Skeletal muscle satellite cell (primary cell): ENCODE measurements at regions not wholly inside any gene's neighbourhood (a gene's known extent, or its start where the extent isn't known, plus 50 kb on each side); places are given as distances from the start of the nearest gene placed in this dataset.

Source experiments
- H3K27me3 ChIP-seq: 2 replicates; pipeline ENCODE4 v1.7.0; 2013; ENCODE audit warnings: low read length; ENCODE audit not compliant: control insufficient read depth, insufficient read depth
- H3K36me3 ChIP-seq: 2 replicates; pipeline ENCODE4 v1.7.0; 2013; ENCODE audit warnings: mild to moderate bottlenecking, control low read depth, low read length; ENCODE audit not compliant: insufficient read depth
- H3K4me1 ChIP-seq: 2 replicates; pipeline ENCODE4 v1.7.0; 2013; ENCODE audit warnings: low read length; ENCODE audit not compliant: control insufficient read depth, insufficient read depth
- H3K4me2 ChIP-seq: 2 replicates; pipeline ENCODE4 v1.7.0; 2013; ENCODE audit warnings: mild to moderate bottlenecking, low read length
- H3K4me3 ChIP-seq: 2 replicates; pipeline ENCODE4 v1.7.0; 2013; ENCODE audit warnings: low read length
- H3K9ac ChIP-seq: 2 replicates; pipeline ENCODE4 v1.7.0; 2013; ENCODE audit warnings: mild to moderate bottlenecking, low read depth, low read length, moderate library complexity
- H3K9me3 ChIP-seq: replicated peaks from 2 replicates; pipeline ENCODE4 v1.7.0; 2013; ENCODE audit warnings: mild to moderate bottlenecking, control low read depth, low read length

- Histone ChIP-seq H3K4me1 (no peaks in the 10 kb centered on the region), H3K27me3 (no peaks in the 10 kb centered on the region), H3K36me3 (no peaks in the 10 kb centered on the region), H3K4me3 (no peak overlapping the region), H3K4me2 (no peak overlapping the region), H3K9me3 (no peaks in the 10 kb centered on the region), H3K9ac (no peak overlapping the region)
Measured at GRCh38 chr1:104989012-104989411, 1239.3 kb downstream of the AMY1C start.

GRCh38 chr1:104991702-104992101, 1242.0 kb downstream of the AMY1C start:
- H3K9me3 ChIP-seq, result no peaks in the 10 kb centered on the region
- H3K4me3 ChIP-seq, result no peak overlapping the region
- no peak overlapping the region for H3K9ac ChIP-seq
- no peaks in the 10 kb centered on the region for H3K4me1 ChIP-seq
- no peaks in the 10 kb centered on the region for H3K36me3 ChIP-seq
- no peaks in the 10 kb centered on the region for H3K27me3 ChIP-seq
- no peak overlapping the region for H3K4me2 ChIP-seq

GRCh38 chr1:105000793-105001192, 1251.1 kb downstream of the AMY1C start:
- H3K9ac ChIP-seq, result no peak overlapping the region
- H3K27me3 ChIP-seq, result no peaks in the 10 kb centered on the region
- H3K9me3 ChIP-seq, result peaks cover 5% of the 10 kb centered on the region
- H3K4me3 ChIP-seq, result no peak overlapping the region
- no peaks in the 10 kb centered on the region for H3K4me1 ChIP-seq
- H3K4me2 ChIP-seq, result no peak overlapping the region
- no peaks in the 10 kb centered on the region for H3K36me3 ChIP-seq

- Histone ChIP-seq H3K9me3 (peaks cover 7% of the 10 kb centered on the region), H3K4me1 (no peaks in the 10 kb centered on the region), H3K27me3 (no peaks in the 10 kb centered on the region), H3K4me2 (no peak overlapping the region), H3K9ac (no peak overlapping the region), H3K36me3 (no peaks in the 10 kb centered on the region), H3K4me3 (no peak overlapping the region)
Measured at GRCh38 chr1:105004515-105004914, 1254.8 kb downstream of the AMY1C start.

- Histone ChIP-seq H3K4me2 (no peak overlapping the region), H3K9me3 (peaks cover 7% of the 10 kb centered on the region), H3K4me3 (no peak overlapping the region), H3K9ac (no peak overlapping the region), H3K27me3 (no peaks in the 10 kb centered on the region), H3K36me3 (no peaks in the 10 kb centered on the region), H3K4me1 (no peaks in the 10 kb centered on the region)
Measured at GRCh38 chr1:105005594-105006195, 1256.0 kb downstream of the AMY1C start.

- no peak overlapping the region for H3K9ac ChIP-seq
- no peaks in the 10 kb centered on the region for H3K36me3 ChIP-seq
Measured at GRCh38 chr1:105017587-105017986, 1267.9 kb downstream of the AMY1C start.

GRCh38 chr1:105023719-105024118, 1274.0 kb downstream of the AMY1C start:
- Histone ChIP-seq H3K9ac (no peak overlapping the region), H3K4me2 (no peak overlapping the region), H3K4me1 (no peaks in the 10 kb centered on the region), H3K27me3 (no peaks in the 10 kb centered on the region), H3K36me3 (no peaks in the 10 kb centered on the region), H3K4me3 (no peak overlapping the region), H3K9me3 (no peaks in the 10 kb centered on the region)

More at GRCh38 chr1:105017587-105017986, 1267.9 kb downstream of the AMY1C start:
- H3K4me3 ChIP-seq, result no peak overlapping the region
- H3K27me3 ChIP-seq, result no peaks in the 10 kb centered on the region
- H3K9me3 ChIP-seq, result peaks cover 3% of the 10 kb centered on the region
- no peaks in the 10 kb centered on the region for H3K4me1 ChIP-seq
- no peak overlapping the region for H3K4me2 ChIP-seq

- no peak overlapping the region for H3K9ac ChIP-seq
- H3K4me3 ChIP-seq, result no peak overlapping the region
- H3K4me1 ChIP-seq, result no peaks in the 10 kb centered on the region
- H3K4me2 ChIP-seq, result no peak overlapping the region
- H3K27me3 ChIP-seq, result no peaks in the 10 kb centered on the region
- no peaks in the 10 kb centered on the region for H3K9me3 ChIP-seq
- H3K36me3 ChIP-seq, result no peaks in the 10 kb centered on the region
Measured at GRCh38 chr1:105027838-105028471, 1278.3 kb downstream of the AMY1C start.

GRCh38 chr1:105072446-105072845, 1322.7 kb downstream of the AMY1C start:
- H3K9ac ChIP-seq, result no peak overlapping the region
- H3K36me3 ChIP-seq, result no peaks in the 10 kb centered on the region
- no peak overlapping the region for H3K4me3 ChIP-seq
- peaks cover 8% of the 10 kb centered on the region for H3K9me3 ChIP-seq
- H3K27me3 ChIP-seq, result no peaks in the 10 kb centered on the region
- H3K4me2 ChIP-seq, result no peak overlapping the region
- H3K4me1 ChIP-seq, result no peaks in the 10 kb centered on the region

- Histone ChIP-seq H3K27me3 (no peaks in the 10 kb centered on the region), H3K9me3 (peaks cover 8% of the 10 kb centered on the region), H3K9ac (no peak overlapping the region), H3K4me1 (no peaks in the 10 kb centered on the region), H3K4me2 (no peak overlapping the region), H3K36me3 (no peaks in the 10 kb centered on the region), H3K4me3 (no peak overlapping the region)
Measured at GRCh38 chr1:105072850-105073249, 1323.2 kb downstream of the AMY1C start.

GRCh38 chr1:105073660-105074059, 1324.0 kb downstream of the AMY1C start:
- Histone ChIP-seq H3K4me1 (no peaks in the 10 kb centered on the region), H3K4me2 (no peak overlapping the region), H3K36me3 (no peaks in the 10 kb centered on the region), H3K9me3 (peaks cover 8% of the 10 kb centered on the region), H3K4me3 (no peak overlapping the region), H3K27me3 (no peaks in the 10 kb centered on the region), H3K9ac (no peak overlapping the region)

- Histone ChIP-seq H3K9me3 (no peaks in the 10 kb centered on the region), H3K4me1 (no peaks in the 10 kb centered on the region), H3K27me3 (no peaks in the 10 kb centered on the region), H3K4me2 (no peak overlapping the region), H3K9ac (no peak overlapping the region), H3K4me3 (no peak overlapping the region), H3K36me3 (no peaks in the 10 kb centered on the region)
Measured at GRCh38 chr1:105083611-105084010, 1333.9 kb downstream of the AMY1C start.
